K562 (cell line): ENCODE measurements at regions not wholly inside any gene's neighbourhood (a gene's known extent, or its start where the extent isn't known, plus 50 kb on each side); places are given as distances from the start of the nearest gene placed in this dataset.

ENCODE experiments used
- ATAC-seq: fragments of 200-7000 bp; cut with Tn5 transposase; 3 replicates; pipeline ENCODE4 v1.9.1; 2020; ENCODE audit warnings: moderate library complexity
- BruUV-seq: library from RNA; stranded (reverse); fragments of 400-500 nt; replicated peaks from 2 replicates; lab custom pipeline; 2021; lab: Mats Ljungman, UMichigan
- CTCF ChIA-PET: fragments of 300-600 bp; formaldehyde crosslinking; extraction: SDS; loops from one replicate; lab custom pipeline; 2021; ENCODE audit warnings: low intra/inter-chr PET ratio; lab: Yijun Ruan, JAX
- POLR2A ChIA-PET: fragments of 300-600, 350-650 bp; sonication (Branson Sonifier 250); formaldehyde crosslinking; extraction: SDS; loops from one replicate; lab custom pipeline; 2021; ENCODE audit warnings: antibody characterized with exemption, inconsistent platforms; lab: Yijun Ruan, JAX
- DNase-seq, 4 experiments: peaks; one replicate each; pipeline versions ENCODE4 v3.0.0 to v3.0.0-alpha.2; 2011 to 2018; ENCODE audit warnings: low spot score in 3 of 4, mixed read lengths in 3 of 4; ENCODE audit errors: extremely low read depth in 1 of 4
- FAIRE-seq: peaks from 2 replicates; lab custom pipeline; 2011; peaks lifted over from hg19 to GRCh38; lab: Jason Lieb, UNC
- H2AFZ ChIP-seq: 2 replicates; pipeline ENCODE4 v1.6.0; 2011; ENCODE audit warnings: low read depth, low read length, control low read depth, inconsistent platforms
- H3K27ac ChIP-seq: fragments of 200-600 bp; 3 replicates; pipeline ENCODE4 v1.8.0; 2011; ENCODE audit warnings: low read depth, mild to moderate bottlenecking, control low read depth, inconsistent platforms, low read length, moderate library complexity, mixed read lengths; ENCODE audit errors: extremely low read depth
- H3K27me3 ChIP-seq, 2 experiments: fragments of 300-600 bp in 1 of 2; 2 replicates in 1 of 2; 3 replicates in 1 of 2; pipeline versions ENCODE4 v1.6.0 to v1.8.0; 2011; ENCODE audit warnings: inconsistent platforms in 2 of 2, low read length in 2 of 2, mild to moderate bottlenecking in 1 of 2, mixed read lengths in 1 of 2, moderate library complexity in 1 of 2; ENCODE audit not compliant: control insufficient read depth in 2 of 2, insufficient read depth in 2 of 2
- H3K36me3 ChIP-seq: fragments of 300-600 bp; 3 replicates; pipeline ENCODE4 v1.8.0; 2011; ENCODE audit warnings: mild to moderate bottlenecking, low read length, inconsistent platforms; ENCODE audit not compliant: control insufficient read depth, insufficient read depth
- H3K4me1 ChIP-seq, 2 experiments: fragments of 200-600 bp in 1 of 2; replicated peaks in 1 of 2; 2 replicates in 1 of 2; 3 replicates in 1 of 2; pipeline versions ENCODE4 v1.5.1 to v1.8.0; 2011; ENCODE audit warnings: inconsistent platforms in 2 of 2, low read length in 2 of 2, mild to moderate bottlenecking in 1 of 2, mixed read lengths in 1 of 2, moderate library complexity in 1 of 2; ENCODE audit not compliant: control insufficient read depth in 2 of 2, insufficient read depth in 2 of 2
- H3K4me2 ChIP-seq: 2 replicates; pipeline ENCODE4 v1.6.1; 2011; ENCODE audit warnings: low read length, control low read depth, inconsistent platforms, mixed read lengths; ENCODE audit not compliant: insufficient read depth
- H3K4me3 ChIP-seq: fragments of 200-600 bp; sonication (generic), shearing (Covaris generic); 2 replicates; pipeline ENCODE4 v1.5.1; 2016; ENCODE audit warnings: control low read depth, inconsistent platforms
- H3K79me2 ChIP-seq: fragments of 200-600 bp; 3 replicates; pipeline ENCODE4 v1.8.0; 2011; ENCODE audit warnings: low read length, inconsistent platforms; ENCODE audit not compliant: control insufficient read depth, insufficient read depth
- H3K9ac ChIP-seq, 2 experiments: 2 replicates each; pipeline versions ENCODE4 v1.6.0 to v1.6.1; 2011; ENCODE audit warnings: low read depth in 2 of 2, low read length in 2 of 2, control low read depth in 1 of 2, inconsistent platforms in 1 of 2, mild to moderate bottlenecking in 1 of 2, mixed read lengths in 1 of 2; ENCODE audit not compliant: insufficient read depth in 1 of 2
- H3K9me1 ChIP-seq: one replicate; pipeline ENCODE4 v1.6.0; 2011; ENCODE audit warnings: inconsistent platforms, mild to moderate bottlenecking, low read length, moderate library complexity; ENCODE audit not compliant: control insufficient read depth, insufficient read depth
- H3K9me3 ChIP-seq: replicated peaks from 2 replicates; pipeline ENCODE4 v1.5.1; 2011; ENCODE audit warnings: low read depth, low read length, inconsistent platforms; ENCODE audit not compliant: control insufficient read depth, insufficient read depth
- H4K20me1 ChIP-seq: replicated peaks from 2 replicates; pipeline ENCODE4 v1.6.1; 2011; ENCODE audit warnings: low read length, inconsistent platforms, mixed read lengths; ENCODE audit not compliant: control insufficient read depth, insufficient read depth
- C11orf30 ChIP-seq: fragments of 450-650 bp; IDR thresholded peaks from 2 replicates; pipeline ENCODE4 v1.6.1; 2016; ENCODE audit warnings: low read depth, mild to moderate bottlenecking
- MAFF ChIP-seq: IDR thresholded peaks from 2 replicates; pipeline ENCODE4 v1.6.1; 2012; ENCODE audit warnings: low read length, improper control_type of control experiment
- MAFG ChIP-seq: fragments of 450-650 bp; conservative IDR thresholded peaks from 2 replicates; pipeline ENCODE4 v1.6.1; 2016; ENCODE audit warnings: missing genetic modification characterization, missing compliant biosample characterization
- MAFK ChIP-seq: IDR thresholded peaks from 2 replicates; pipeline ENCODE4 v1.6.1; 2011; ENCODE audit warnings: low read length, improper control_type of control experiment
- NEUROD1 ChIP-seq: fragments of 150-350 bp; IDR thresholded peaks from 2 replicates; pipeline ENCODE4 v1.6.1; 2014; ENCODE audit warnings: borderline replicate concordance, low read length, low read depth; ENCODE audit not compliant: partially characterized antibody
- TSC22D4 ChIP-seq: fragments of 450-650 bp; IDR thresholded peaks from 2 replicates; pipeline ENCODE4 v1.6.1; 2016; ENCODE audit warnings: missing genetic modification characterization, missing biosample characterization, control low read depth
- ZNF316 ChIP-seq: fragments of 450-650 bp; IDR thresholded peaks from 2 replicates; pipeline ENCODE4 v1.6.1; 2016
- WGBS: fragments of 100-300 bp; shearing (Covaris generic); methylation state at CpG from one replicate; pipeline ENCODE4 v1.1.6; 2016; ENCODE audit warnings: low coverage, mixed read lengths; ENCODE audit not compliant: insufficient coverage; ENCODE audit errors: missing lambda C conversion rate; 5-methylcytosine and 5-hydroxymethylcytosine counted together
- in situ Hi-C: fragments of 300-500 bp; cut with MboI; formaldehyde crosslinking; loops from 4 replicates; pipeline ENCODE4 v1.15.0; 2018; ENCODE audit warnings: inconsistent platforms, mixed read lengths
- intact Hi-C: fragments of 100-400 bp; cut with micrococcal nuclease; formaldehyde crosslinking; loops from 2 replicates; pipeline ENCODE4 v1.14.2; 2022
- TF ChIP-seq, protein P1 (sequence below): fragments of 250-450 bp; sonication (Bioruptor Pico); IDR thresholded peaks from 2 replicates; pipeline ENCODE4 v1.8.0; 2022; ENCODE audit warnings: inconsistent platforms, mild to moderate bottlenecking, moderate library complexity, borderline replicate concordance

DNA sequence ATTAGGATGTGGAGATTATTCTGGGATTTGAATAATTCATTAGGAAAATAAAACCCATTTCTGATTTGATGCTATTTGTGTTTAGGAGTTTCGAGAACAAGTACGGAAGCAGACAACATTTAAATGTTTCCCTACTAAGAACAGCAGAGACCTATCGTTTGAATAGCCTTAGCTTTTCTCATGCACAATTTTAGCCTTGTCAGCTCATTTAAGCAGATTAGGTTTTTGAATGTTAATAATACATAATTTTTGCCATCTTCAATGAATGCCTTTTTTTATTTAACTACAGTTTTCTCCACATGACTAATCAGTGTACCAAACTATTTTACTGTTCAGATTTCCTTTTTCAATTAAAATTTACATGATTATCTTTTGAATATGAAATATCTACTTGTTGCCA, 592.0 kb downstream of the BCKDHB start:
- no peak for ATAC-seq
- peak; percentile 44; the same call in 1 of the 2 replicates for TF ChIP-seq ZNF316
- no peak for TF ChIP-seq TSC22D4
- peak; percentile 21; the same call in 1 of the 2 replicates for TF ChIP-seq C11orf30
- TF ChIP-seq, protein P1, sequence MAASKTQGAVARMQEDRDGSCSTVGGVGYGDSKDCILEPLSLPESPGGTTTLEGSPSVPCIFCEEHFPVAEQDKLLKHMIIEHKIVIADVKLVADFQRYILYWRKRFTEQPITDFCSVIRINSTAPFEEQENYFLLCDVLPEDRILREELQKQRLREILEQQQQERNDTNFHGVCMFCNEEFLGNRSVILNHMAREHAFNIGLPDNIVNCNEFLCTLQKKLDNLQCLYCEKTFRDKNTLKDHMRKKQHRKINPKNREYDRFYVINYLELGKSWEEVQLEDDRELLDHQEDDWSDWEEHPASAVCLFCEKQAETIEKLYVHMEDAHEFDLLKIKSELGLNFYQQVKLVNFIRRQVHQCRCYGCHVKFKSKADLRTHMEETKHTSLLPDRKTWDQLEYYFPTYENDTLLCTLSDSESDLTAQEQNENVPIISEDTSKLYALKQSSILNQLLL (CRISPR knock-in tag) = no peak
- peak; percentile 20; the same call in 1 of the 2 replicates for TF ChIP-seq MAFG (tag)
- peak; percentile 44 for TF ChIP-seq MAFK
- no peak for TF ChIP-seq NEUROD1
- peak; percentile 41 for TF ChIP-seq MAFF
- TF ChIP-seq, all 486 proteins: peak for 5

More for the DNA sequence above, 592.0 kb downstream of the BCKDHB start:
- Histone ChIP-seq H3K27me3 (no peaks in the 10 kb centered on the region), H3K27ac (no peak overlapping the region), H3K4me2 (no peak overlapping the region), H3K4me3 (no peak overlapping the region), H3K9ac (no peak overlapping the region), H2AFZ (no peak overlapping the region), H3K4me1 (no peaks in the 10 kb centered on the region), H3K9me3 (no peaks in the 10 kb centered on the region; the same call in 1 of the 2 replicates), H3K79me2 (no peaks in the 10 kb centered on the region), H3K9me1 (no peaks in the 10 kb centered on the region), H3K36me3 (no peaks in the 10 kb centered on the region), H4K20me1 (no peaks in the 10 kb centered on the region)
- 0% methylated on average over 3 of the region's 3 CpGs for WGBS
- DNase-seq (no peak), FAIRE-seq (no peak)
- intact Hi-C loops (no loop called here), in situ Hi-C loops (no loop called here)
- ChIA-PET POLR2A (no interaction called here), CTCF (no interaction called here)
- no TSS peak for BruUV-seq
